Endodermal cell (in vitro differentiated cells): ENCODE measurements at regions not wholly inside any gene's neighbourhood (a gene's known extent, or its start where the extent isn't known, plus 50 kb on each side); places are given as distances from the start of the nearest gene placed in this dataset.

Experiments
- DNase-seq: peaks from one replicate; pipeline ENCODE4 v3.0.0-alpha.2; 2017
- H3K27ac ChIP-seq: 2 replicates; pipeline ENCODE4 v1.5.1; 2013; ENCODE audit warnings: mild to moderate bottlenecking, low read depth, low read length, moderate library complexity
- H3K27me3 ChIP-seq: 2 replicates; pipeline ENCODE4 v1.6.1; 2013; ENCODE audit warnings: mild to moderate bottlenecking, low read length, moderate library complexity; ENCODE audit not compliant: insufficient read depth, control insufficient read depth, poor library complexity, severe bottlenecking
- H3K36me3 ChIP-seq: 2 replicates; pipeline ENCODE4 v1.7.0; 2013; ENCODE audit warnings: mild to moderate bottlenecking, low read length, moderate library complexity; ENCODE audit not compliant: control insufficient read depth, insufficient read depth
- H3K4me1 ChIP-seq: one replicate; pipeline ENCODE4 v1.7.0; 2013; ENCODE audit warnings: low read length; ENCODE audit not compliant: control insufficient read depth, insufficient read depth
- H3K4me3 ChIP-seq: 2 replicates; pipeline ENCODE4 v1.5.1; 2013; ENCODE audit warnings: mild to moderate bottlenecking, low read length, moderate library complexity
- H3K9ac ChIP-seq: 2 replicates; pipeline ENCODE4 v1.6.1; 2013; ENCODE audit warnings: mild to moderate bottlenecking, low read length, moderate library complexity; ENCODE audit not compliant: poor library complexity, severe bottlenecking; ENCODE audit errors: extremely low read depth
- H3K9me3 ChIP-seq: 2 replicates; pipeline ENCODE4 v1.6.1; 2013; ENCODE audit warnings: mild to moderate bottlenecking, low read length, moderate library complexity; ENCODE audit not compliant: control insufficient read depth
- H3K27ac Mint-ChIP-seq: 2 replicates; pipeline ENCODE4 v1.8.0; 2020; ENCODE audit warnings: mixed read lengths
- H3K27me3 Mint-ChIP-seq: 2 replicates; pipeline ENCODE4 v1.8.0; 2021; ENCODE audit warnings: mild to moderate bottlenecking, mixed read lengths; ENCODE audit not compliant: insufficient read depth
- H3K36me3 Mint-ChIP-seq: 2 replicates; pipeline ENCODE4 v1.8.0; 2020; ENCODE audit warnings: low read depth, mixed read lengths
- H3K4me1 Mint-ChIP-seq: 2 replicates; pipeline ENCODE4 v1.8.0; 2020; ENCODE audit warnings: mixed read lengths
- H3K4me3 Mint-ChIP-seq: 2 replicates; pipeline ENCODE4 v1.8.0; 2020; ENCODE audit warnings: mild to moderate bottlenecking, moderate library complexity, mixed read lengths
- H3K9me3 Mint-ChIP-seq: 2 replicates; pipeline ENCODE4 v1.8.0; 2020; ENCODE audit warnings: mild to moderate bottlenecking, mixed read lengths
- WGBS, 2 experiments: methylation state at CpG; one replicate each; pipeline versions ENCODE4 v1.1.5 to v1.1.7; 2013; ENCODE audit warnings: missing lambda C conversion rate in 2 of 2, mixed read lengths in 1 of 2; ENCODE audit not compliant: insufficient coverage in 1 of 2, insufficient read length in 1 of 2; 5-methylcytosine and 5-hydroxymethylcytosine counted together
- TF ChIP-seq, protein P1 (sequence below): fragments of 200-600 bp; sonication (generic); conservative IDR thresholded peaks from 2 replicates; pipeline ENCODE4 v1.5.0; 2021; ENCODE audit warnings: antibody characterized with exemption, mild to moderate bottlenecking

GRCh38 chr10:130638991-130639390 is 502.8 kb downstream of the GLRX3 start:
- Histone ChIP-seq H3K4me1 (peaks cover 12% of the 10 kb centered on the region), H3K27me3 (no peaks in the 10 kb centered on the region), H3K27ac (no peak overlapping the region), H3K9ac (no peak overlapping the region), H3K9me3 (peaks cover 3% of the 10 kb centered on the region), H3K4me3 (no peak overlapping the region), H3K36me3 (no peaks in the 10 kb centered on the region)
- Mint-ChIP-seq H3K27me3 (peaks cover 18% of the 10 kb centered on the region), H3K27ac (no peak overlapping the region), H3K9me3 (peaks cover 1% of the 10 kb centered on the region), H3K36me3 (no peaks in the 10 kb centered on the region), H3K4me1 (peaks cover 39% of the 10 kb centered on the region), H3K4me3 (no peak overlapping the region)
- DNase-seq: no peak
- 93 to 100% methylated on average over 2 to 4 of the region's 4 CpGs for WGBS, 2 experiments
- TF ChIP-seq, protein P1, sequence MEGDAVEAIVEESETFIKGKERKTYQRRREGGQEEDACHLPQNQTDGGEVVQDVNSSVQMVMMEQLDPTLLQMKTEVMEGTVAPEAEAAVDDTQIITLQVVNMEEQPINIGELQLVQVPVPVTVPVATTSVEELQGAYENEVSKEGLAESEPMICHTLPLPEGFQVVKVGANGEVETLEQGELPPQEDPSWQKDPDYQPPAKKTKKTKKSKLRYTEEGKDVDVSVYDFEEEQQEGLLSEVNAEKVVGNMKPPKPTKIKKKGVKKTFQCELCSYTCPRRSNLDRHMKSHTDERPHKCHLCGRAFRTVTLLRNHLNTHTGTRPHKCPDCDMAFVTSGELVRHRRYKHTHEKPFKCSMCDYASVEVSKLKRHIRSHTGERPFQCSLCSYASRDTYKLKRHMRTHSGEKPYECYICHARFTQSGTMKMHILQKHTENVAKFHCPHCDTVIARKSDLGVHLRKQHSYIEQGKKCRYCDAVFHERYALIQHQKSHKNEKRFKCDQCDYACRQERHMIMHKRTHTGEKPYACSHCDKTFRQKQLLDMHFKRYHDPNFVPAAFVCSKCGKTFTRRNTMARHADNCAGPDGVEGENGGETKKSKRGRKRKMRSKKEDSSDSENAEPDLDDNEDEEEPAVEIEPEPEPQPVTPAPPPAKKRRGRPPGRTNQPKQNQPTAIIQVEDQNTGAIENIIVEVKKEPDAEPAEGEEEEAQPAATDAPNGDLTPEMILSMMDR: no peak

- H3K4me3 ChIP-seq: no peak overlapping the region
- H3K4me1 ChIP-seq: peaks cover 4% of the 10 kb centered on the region
- TF ChIP-seq, protein P1: no peak
- no peak overlapping the region for H3K4me3 Mint-ChIP-seq
- 80 to 96% methylated on average over 1 to 4 of the region's 4 CpGs for WGBS, 2 experiments
- no peak for DNase-seq
- H3K9me3 Mint-ChIP-seq: peaks cover 1% of the 10 kb centered on the region
- H3K4me1 Mint-ChIP-seq: peaks cover 26% of the 10 kb centered on the region
- no peak overlapping the region for H3K27ac Mint-ChIP-seq
- peaks cover 2% of the 10 kb centered on the region for H3K27me3 Mint-ChIP-seq
- no peaks in the 10 kb centered on the region for H3K36me3 Mint-ChIP-seq
- no peaks in the 10 kb centered on the region for H3K27me3 ChIP-seq
- H3K36me3 ChIP-seq: no peaks in the 10 kb centered on the region
- H3K27ac ChIP-seq: no peak overlapping the region
- peaks cover 3% of the 10 kb centered on the region for H3K9me3 ChIP-seq
- H3K9ac ChIP-seq: no peak overlapping the region
Observed at GRCh38 chr10:130642926-130643325, 506.7 kb downstream of the GLRX3 start.

- no peak overlapping the region for H3K27ac Mint-ChIP-seq
- no peak overlapping the region for H3K4me3 Mint-ChIP-seq
- Histone ChIP-seq H3K9ac (no peak overlapping the region), H3K27ac (peak overlapping the region; percentile 63), H3K9me3 (no peaks in the 10 kb centered on the region), H3K4me3 (no peak overlapping the region), H3K36me3 (no peaks in the 10 kb centered on the region), H3K4me1 (no peaks in the 10 kb centered on the region), H3K27me3 (no peaks in the 10 kb centered on the region)
- DNase-seq: no peak
- peaks cover 2% of the 10 kb centered on the region for H3K27me3 Mint-ChIP-seq
- 90 to 92% methylated on average over 5 to 6 of the region's 6 CpGs for WGBS, 2 experiments
- TF ChIP-seq, protein P1: no peak
- peaks cover 14% of the 10 kb centered on the region for H3K4me1 Mint-ChIP-seq
- peaks cover 2% of the 10 kb centered on the region for H3K9me3 Mint-ChIP-seq
- no peaks in the 10 kb centered on the region for H3K36me3 Mint-ChIP-seq
Observed at GRCh38 chr10:130647341-130647740, 511.1 kb downstream of the GLRX3 start.
